ENCODE measurements at regions not wholly inside any gene's neighbourhood (a gene's known extent, or its start where the extent isn't known, plus 50 kb on each side); places are given as distances from the start of the nearest gene placed in this dataset.

- TF ChIP-seq KLF1 (tag; IDR thresholded peaks at IDR 0.05) (no peak), PCBP1 (IDR thresholded peaks at IDR 0.05; ENCODE audit: low read depth, low read length, poor library complexity, severe bottlenecking) (no peak), SETDB1 (IDR thresholded peaks at IDR 0.05; ENCODE audit: low read length) (no peak), ZNF124 (CRISPR knock-in tag; IDR thresholded peaks at IDR 0.05) (no peak), HMGXB4 (CRISPR knock-in tag; IDR thresholded peaks at IDR 0.05) (no peak)
- TF ChIP-seq, protein P1, sequence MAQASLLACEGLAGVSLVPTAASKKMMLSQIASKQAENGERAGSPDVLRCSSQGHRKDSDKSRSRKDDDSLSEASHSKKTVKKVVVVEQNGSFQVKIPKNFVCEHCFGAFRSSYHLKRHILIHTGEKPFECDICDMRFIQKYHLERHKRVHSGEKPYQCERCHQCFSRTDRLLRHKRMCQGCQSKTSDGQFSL (CRISPR knock-in tag; IDR thresholded peaks at IDR 0.05) = no peak
- TF ChIP-seq, protein P1 (tag; IDR thresholded peaks at IDR 0.05) = no peak
These were observed 219.6 kb upstream of the GPR26 start for GRCh38 chr10:123446449-123447156.
